GM20431 (cell line): ENCODE measurements at regions not wholly inside any gene's neighbourhood (a gene's known extent, or its start where the extent isn't known, plus 50 kb on each side); places are given as distances from the start of the nearest gene placed in this dataset.
"Not testable (repeated sequence)": the region's sequence is repeated elsewhere in the genome, so short reads cannot be mapped to it uniquely, and the experiment has no call there.

Source experiments
- in situ Hi-C: fragments of 300-500 bp; cut with MseI, MboI; formaldehyde crosslinking; loops from one replicate; pipeline ENCODE4 v1.15.0; 2020; ENCODE audit warnings: low sequenced_read_pairs; ENCODE audit not compliant: unreplicated experiment

GRCh38 chr11:96680211-96681018 is 290.6 kb downstream of the JRKL start:
- in situ Hi-C loops: no loop called here

- in situ Hi-C loops: no loop called here
Observed at GRCh38 chr11:96681019-96681716, 291.4 kb downstream of the JRKL start.

GRCh38 chr11:96694338-96694737 is 304.5 kb downstream of the JRKL start:
- in situ Hi-C loops: no loop called here

DNA sequence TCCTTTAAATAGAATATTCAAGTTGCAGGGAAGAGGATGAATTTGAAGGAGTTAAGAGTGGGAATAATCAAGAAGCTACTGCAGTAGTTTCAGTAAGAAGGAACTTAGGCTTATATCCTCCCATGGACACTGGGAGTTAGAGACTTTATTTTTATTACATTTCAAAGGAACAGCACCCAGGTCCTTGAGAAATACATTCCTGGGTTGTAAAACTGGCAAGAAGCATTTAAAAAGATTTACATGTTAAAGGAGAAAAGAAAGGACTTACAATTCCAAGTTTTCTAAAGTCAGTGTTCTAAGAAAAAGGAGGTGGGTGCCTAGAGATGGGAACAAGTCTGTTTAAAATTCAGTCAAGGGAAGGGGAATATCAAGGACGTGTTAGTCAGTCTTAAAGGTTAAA is 306.9 kb downstream of the JRKL start:
- in situ Hi-C loops: no loop called here

DNA sequence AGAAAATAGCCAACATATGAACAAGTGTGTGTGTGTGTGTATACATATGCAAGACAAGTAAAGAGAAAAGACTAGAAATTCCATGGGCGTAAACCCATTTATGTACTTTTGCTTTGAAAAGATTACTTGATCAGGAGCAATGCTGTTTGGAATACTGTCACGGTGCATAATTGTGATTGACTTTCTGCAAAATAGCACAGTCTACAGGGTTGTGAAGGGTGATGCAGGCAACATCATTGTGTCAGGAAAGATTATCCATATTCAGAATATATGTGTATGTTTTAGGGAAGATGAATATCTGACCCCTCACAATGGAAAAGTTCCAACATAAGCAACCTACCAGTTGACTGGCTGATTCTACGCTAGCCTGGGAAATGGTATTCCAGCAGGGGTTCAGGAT is 307.7 kb downstream of the JRKL start:
- in situ Hi-C loops: no loop called here

GRCh38 chr11:96704847-96705246 is 315.0 kb downstream of the JRKL start:
- in situ Hi-C loops: no loop called here

GRCh38 chr11:96706761-96707160 is 316.9 kb downstream of the JRKL start:
- in situ Hi-C loops: no loop called here

GRCh38 chr11:96707273-96707672 is 317.5 kb downstream of the JRKL start:
- in situ Hi-C loops: no loop called here

GRCh38 chr11:96708219-96708878 is 318.5 kb downstream of the JRKL start:
- in situ Hi-C loops: no loop called here

- in situ Hi-C loops: no loop called here
Observed at GRCh38 chr11:96713301-96713700, 323.5 kb downstream of the JRKL start.

DNA sequence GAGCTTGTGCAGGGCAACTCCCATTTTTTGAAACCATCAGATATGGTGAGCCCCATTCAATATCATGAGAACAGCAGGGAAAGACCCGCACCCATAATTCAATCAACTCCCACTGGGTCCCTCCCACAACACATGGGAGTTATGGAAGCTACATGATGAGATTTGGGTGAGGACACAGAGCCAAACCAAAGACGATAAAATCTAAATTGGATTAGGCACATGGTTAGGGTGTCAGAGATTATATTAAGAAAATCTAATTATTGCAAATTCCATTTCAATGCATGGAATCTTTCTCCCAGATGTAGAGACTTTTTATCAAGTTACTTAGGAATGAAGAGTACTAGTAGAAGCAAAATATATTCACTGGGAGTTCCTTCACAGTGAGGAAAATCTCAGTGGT is 324.9 kb downstream of the JRKL start:
- in situ Hi-C loops: no loop called here

- in situ Hi-C loops: no loop called here
Observed at GRCh38 chr11:96715208-96715607, 325.4 kb downstream of the JRKL start.

GRCh38 chr11:96736601-96737000 is 346.8 kb downstream of the JRKL start:
- in situ Hi-C loops: no loop called here

DNA sequence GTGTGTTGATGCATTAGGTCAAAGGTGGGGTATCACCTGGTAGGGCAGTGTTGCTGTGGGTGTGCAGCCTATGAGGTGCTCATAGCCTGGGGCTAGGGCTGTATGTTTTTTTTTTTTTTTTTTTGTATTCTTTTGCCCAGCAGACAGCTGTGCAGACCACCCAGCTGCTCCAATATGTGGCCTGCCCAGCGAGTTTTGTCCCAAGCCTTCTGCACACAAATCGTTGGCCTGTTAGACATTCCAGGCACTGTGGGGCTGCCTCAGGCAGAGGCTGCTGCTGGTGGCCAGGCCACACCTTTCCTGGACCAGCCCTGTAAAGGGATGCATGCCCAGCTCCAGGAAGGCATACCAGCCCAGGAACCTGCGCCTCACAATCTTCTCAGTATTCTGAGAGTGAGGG is 348.5 kb downstream of the JRKL start:
- in situ Hi-C loops: no loop called here

GRCh38 chr11:96741068-96741467 is 351.3 kb downstream of the JRKL start:
- in situ Hi-C loops: no loop called here

- in situ Hi-C loops: no loop called here
Observed at GRCh38 chr11:96744697-96745096, 354.9 kb downstream of the JRKL start.

GRCh38 chr11:96748639-96749370 is 359.0 kb downstream of the JRKL start:
- in situ Hi-C loops: no loop called here

- in situ Hi-C loops: not testable (repeated sequence)
Observed at GRCh38 chr11:96751807-96752206, 362.0 kb downstream of the JRKL start.

GRCh38 chr11:96752221-96752620 is 362.4 kb downstream of the JRKL start:
- in situ Hi-C loops: no loop called here

DNA sequence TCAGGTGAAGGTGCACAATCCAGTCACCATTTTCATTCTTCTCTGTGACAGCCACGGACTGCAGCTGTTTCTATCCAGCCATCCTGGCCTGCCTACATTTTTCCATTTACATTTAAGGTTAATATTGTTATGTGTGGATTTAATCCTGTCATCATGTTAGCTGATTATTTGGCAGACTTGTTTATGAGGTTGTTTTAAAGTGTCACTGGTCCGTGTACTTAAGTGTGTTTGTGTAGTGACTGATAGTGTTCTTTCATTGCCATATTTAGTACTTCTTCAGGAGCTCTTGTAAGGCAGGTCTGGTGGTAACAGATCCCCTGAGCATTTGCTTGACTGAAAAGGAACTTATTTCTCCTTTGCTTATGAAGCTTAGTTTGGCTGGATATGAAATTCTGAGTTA is 364.2 kb downstream of the JRKL start:
- in situ Hi-C loops: no loop called here
